ENCODE measurements at regions not wholly inside any gene's neighbourhood (a gene's known extent, or its start where the extent isn't known, plus 50 kb on each side); places are given as distances from the start of the nearest gene placed in this dataset.

DNA sequence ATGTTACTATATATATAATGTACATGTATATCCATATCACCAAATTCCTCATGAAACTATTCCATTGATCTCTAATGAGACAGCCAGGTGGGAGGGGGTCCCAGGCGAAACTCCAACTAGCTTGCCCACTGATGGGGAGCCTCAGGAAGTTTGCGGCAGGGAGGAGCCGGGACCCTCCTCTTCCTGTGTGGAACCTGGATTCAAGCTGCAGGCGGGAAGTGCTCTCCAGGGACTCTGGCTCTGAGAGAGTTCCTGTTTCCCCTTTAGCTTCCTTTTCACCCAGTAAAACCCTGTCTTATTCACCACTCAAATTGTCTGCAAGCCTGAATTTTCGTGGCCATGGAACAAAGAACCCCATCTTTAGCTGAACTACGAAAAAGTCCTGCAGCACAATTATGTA, 152.2 kb downstream of the OPN5 start:
- H3K9me3 Mint-ChIP-seq: peaks cover 0 to 12% (median 2%) of the 10 kb centered on the region in 7 donors
- H3K9me3 ChIP-seq (ENCODE audit: control insufficient read depth in 2 of 2, low read length in 2 of 2): no peaks in the 10 kb centered on the region
- ATAC-seq (ENCODE audit: low read depth in 2 of 2) (no peak), DNase-seq (no peak)
- H3K4me1 ChIP-seq (ENCODE audit: control insufficient read depth, insufficient read depth, low read length, poor library complexity, severe bottlenecking): no peaks in the 10 kb centered on the region
- H3K4me3 Mint-ChIP-seq: no peak overlapping the region
- H3K27ac Mint-ChIP-seq: no peak overlapping the region
- no peak overlapping the region for H3K27ac ChIP-seq (ENCODE audit: insufficient read depth, low read length, poor library complexity, severe bottlenecking)
- no peaks in the 10 kb centered on the region for H3K4me1 Mint-ChIP-seq
- H3K27me3 ChIP-seq (ENCODE audit: control insufficient read depth, insufficient read depth, low read length): no peaks in the 10 kb centered on the region
- H3K36me3 ChIP-seq (ENCODE audit: control insufficient read depth, insufficient read depth, low read length): no peaks in the 10 kb centered on the region
- no peak overlapping the region for H3K4me3 ChIP-seq (ENCODE audit: low read depth, low read length)
- H3K27me3 Mint-ChIP-seq: no peaks in the 10 kb centered on the region
- H3K36me3 Mint-ChIP-seq: no peaks in the 10 kb centered on the region

DNA sequence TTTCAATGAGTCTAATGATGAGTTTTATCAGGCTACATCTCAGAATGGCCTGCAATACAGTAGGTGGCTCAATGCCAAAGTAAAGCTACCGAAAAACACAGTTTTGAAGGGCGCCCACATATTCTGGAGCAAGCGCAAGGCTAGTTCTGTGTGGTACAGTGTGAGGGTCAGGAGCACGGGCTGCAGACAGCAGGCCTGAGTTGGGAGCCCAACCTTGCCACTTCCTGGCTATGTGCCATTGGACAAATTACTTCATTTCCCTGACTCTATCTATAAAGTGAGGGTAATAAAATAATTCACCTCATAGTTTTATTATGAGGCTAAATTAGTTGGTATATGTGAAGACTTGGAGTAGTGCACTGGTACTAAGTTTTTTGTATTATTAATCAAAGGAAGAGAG, 150.7 kb downstream of the OPN5 start:
- Mint-ChIP-seq H3K27ac (no peak overlapping the region), H3K4me1 (no peaks in the 10 kb centered on the region), H3K36me3 (no peaks in the 10 kb centered on the region), H3K4me3 (no peak overlapping the region), H3K27me3 (no peaks in the 10 kb centered on the region), H3K9me3 (peaks cover 0 to 6% (median 1%) of the 10 kb centered on the region in 7 donors)
- ATAC-seq (ENCODE audit: low read depth in 2 of 2) (no peak), DNase-seq (no peak)
- Histone ChIP-seq H3K4me1 (ENCODE audit: control insufficient read depth, insufficient read depth, low read length, poor library complexity, severe bottlenecking) (no peaks in the 10 kb centered on the region), H3K27ac (ENCODE audit: insufficient read depth, low read length, poor library complexity, severe bottlenecking) (no peak overlapping the region), H3K9me3 (ENCODE audit: control insufficient read depth in 2 of 2, low read length in 2 of 2) (no peaks in the 10 kb centered on the region), H3K4me3 (ENCODE audit: low read depth, low read length) (no peak overlapping the region), H3K36me3 (ENCODE audit: control insufficient read depth, insufficient read depth, low read length) (no peaks in the 10 kb centered on the region), H3K27me3 (ENCODE audit: control insufficient read depth, insufficient read depth, low read length) (no peaks in the 10 kb centered on the region)

DNA sequence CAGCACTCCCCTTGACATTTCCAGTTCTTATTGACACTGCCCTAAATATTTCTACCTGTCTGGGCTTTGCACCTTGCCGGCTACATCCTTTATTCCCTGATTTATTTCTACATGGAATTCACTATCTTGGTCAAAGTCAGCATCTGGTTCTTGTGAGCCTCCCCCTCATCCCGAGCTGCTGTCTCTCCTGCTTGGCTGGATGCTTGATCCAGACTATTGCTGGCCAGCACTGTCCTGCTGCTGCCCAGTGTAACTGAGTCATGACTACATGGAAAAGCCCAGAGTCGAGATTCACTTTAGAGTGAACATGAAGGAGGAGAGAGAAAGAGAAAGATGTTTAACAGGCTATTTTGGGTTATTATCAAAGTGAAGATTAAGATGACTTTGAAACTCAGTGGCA, 142.2 kb downstream of the OPN5 start:
- no peaks in the 10 kb centered on the region for H3K4me1 Mint-ChIP-seq
- no peak for ATAC-seq (ENCODE audit: low read depth in 2 of 2)
- H3K27me3 ChIP-seq (ENCODE audit: control insufficient read depth, insufficient read depth, low read length): no peaks in the 10 kb centered on the region
- H3K36me3 ChIP-seq (ENCODE audit: control insufficient read depth, insufficient read depth, low read length): no peaks in the 10 kb centered on the region
- no peaks in the 10 kb centered on the region for H3K9me3 ChIP-seq (ENCODE audit: control insufficient read depth in 2 of 2, low read length in 2 of 2)
- no peaks in the 10 kb centered on the region for H3K4me1 ChIP-seq (ENCODE audit: control insufficient read depth, insufficient read depth, low read length, poor library complexity, severe bottlenecking)
- no peak overlapping the region for H3K27ac Mint-ChIP-seq
- H3K9me3 Mint-ChIP-seq: peaks cover 0 to 2% (median 0%) of the 10 kb centered on the region in 7 donors
- no peak overlapping the region for H3K4me3 Mint-ChIP-seq
- H3K36me3 Mint-ChIP-seq: no peaks in the 10 kb centered on the region
- DNase-seq: no peak
- no peaks in the 10 kb centered on the region for H3K27me3 Mint-ChIP-seq
- H3K4me3 ChIP-seq (ENCODE audit: low read depth, low read length): no peak overlapping the region
- no peak overlapping the region for H3K27ac ChIP-seq (ENCODE audit: insufficient read depth, low read length, poor library complexity, severe bottlenecking)

DNA sequence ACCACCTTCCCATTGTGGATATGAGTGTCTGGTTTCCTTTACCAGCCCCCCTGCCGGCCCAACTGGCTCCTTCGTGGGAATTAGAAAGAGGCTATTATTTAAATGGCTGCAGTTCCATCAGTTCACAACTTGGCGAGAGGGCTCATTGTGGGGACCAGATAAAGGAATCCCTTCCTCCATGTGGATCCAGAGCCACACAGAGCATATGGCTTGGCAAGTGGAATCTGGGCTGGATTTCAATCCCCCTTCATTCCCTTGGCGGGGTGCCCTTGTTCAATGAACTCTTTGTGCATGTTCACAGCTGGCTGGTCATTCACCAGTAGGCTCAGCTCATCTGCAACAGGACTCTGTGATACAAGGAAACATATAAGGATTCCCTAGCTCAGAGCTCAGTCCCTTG, 140.6 kb downstream of the OPN5 start:
- Histone ChIP-seq H3K9me3 (ENCODE audit: control insufficient read depth in 2 of 2, low read length in 2 of 2) (no peaks in the 10 kb centered on the region), H3K27me3 (ENCODE audit: control insufficient read depth, insufficient read depth, low read length) (no peaks in the 10 kb centered on the region), H3K4me1 (ENCODE audit: control insufficient read depth, insufficient read depth, low read length, poor library complexity, severe bottlenecking) (no peaks in the 10 kb centered on the region), H3K27ac (ENCODE audit: insufficient read depth, low read length, poor library complexity, severe bottlenecking) (no peak overlapping the region), H3K4me3 (ENCODE audit: low read depth, low read length) (no peak overlapping the region), H3K36me3 (ENCODE audit: control insufficient read depth, insufficient read depth, low read length) (no peaks in the 10 kb centered on the region)
- H3K36me3 Mint-ChIP-seq: no peaks in the 10 kb centered on the region
- no peak for DNase-seq
- no peak overlapping the region for H3K27ac Mint-ChIP-seq
- no peaks in the 10 kb centered on the region for H3K4me1 Mint-ChIP-seq
- no peaks in the 10 kb centered on the region for H3K27me3 Mint-ChIP-seq
- no peak overlapping the region for H3K4me3 Mint-ChIP-seq
- peaks cover 0 to 5% (median 0%) of the 10 kb centered on the region in 7 donors for H3K9me3 Mint-ChIP-seq
- no peak for ATAC-seq (ENCODE audit: low read depth in 2 of 2)

DNA sequence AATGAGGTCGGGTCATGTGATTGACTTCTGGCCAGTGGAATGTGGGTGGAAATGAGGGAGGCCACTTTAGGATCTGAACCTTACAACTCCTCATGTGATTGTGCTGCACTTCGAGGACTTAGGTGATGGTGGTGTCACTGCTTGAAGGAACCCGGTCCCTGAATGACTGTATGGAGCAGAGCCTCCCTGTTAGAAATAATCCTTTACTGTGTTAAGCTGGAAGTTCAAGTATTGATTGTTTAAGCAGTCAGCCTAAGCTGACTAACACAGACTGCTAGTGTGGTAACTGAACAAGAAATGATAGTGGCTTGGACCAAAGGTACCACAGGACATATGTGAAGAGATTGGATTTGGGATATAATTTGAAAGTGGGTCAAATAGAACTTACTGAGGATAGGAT, 138.0 kb downstream of the OPN5 start:
- ATAC-seq (ENCODE audit: low read depth in 2 of 2) (no peak), DNase-seq (no peak)
- no peaks in the 10 kb centered on the region for H3K36me3 Mint-ChIP-seq

DNA sequence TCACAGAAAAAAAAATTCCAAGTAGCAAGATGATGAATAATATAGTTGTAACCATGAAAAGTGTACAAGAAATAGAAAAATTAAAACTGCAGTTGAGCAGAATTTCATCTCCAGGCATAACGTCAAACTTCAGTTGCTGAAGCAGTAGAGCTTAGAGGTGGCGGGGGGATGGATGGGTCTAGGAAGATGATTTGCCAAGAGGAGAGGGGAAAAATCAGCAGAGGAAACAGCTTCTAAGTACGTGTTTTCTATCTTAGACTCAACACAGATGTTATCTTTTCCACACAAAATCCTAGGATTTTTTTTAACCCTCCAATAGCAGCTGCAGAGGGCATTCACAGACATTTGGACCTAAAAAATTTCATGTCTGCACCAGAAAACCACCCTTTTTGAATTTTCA, 136.0 kb downstream of the OPN5 start:
- no peak for DNase-seq
- Histone ChIP-seq H3K27me3 (ENCODE audit: control insufficient read depth, insufficient read depth, low read length) (no peaks in the 10 kb centered on the region), H3K4me1 (ENCODE audit: control insufficient read depth, insufficient read depth, low read length, poor library complexity, severe bottlenecking) (no peaks in the 10 kb centered on the region), H3K36me3 (ENCODE audit: control insufficient read depth, insufficient read depth, low read length) (no peaks in the 10 kb centered on the region), H3K9me3 (ENCODE audit: control insufficient read depth in 2 of 2, low read length in 2 of 2) (no peaks in the 10 kb centered on the region), H3K27ac (ENCODE audit: insufficient read depth, low read length, poor library complexity, severe bottlenecking) (no peak overlapping the region), H3K4me3 (ENCODE audit: low read depth, low read length) (no peak overlapping the region)
- ATAC-seq (ENCODE audit: low read depth in 2 of 2): no peak
- Mint-ChIP-seq H3K27me3 (no peaks in the 10 kb centered on the region), H3K27ac (no peak overlapping the region), H3K9me3 (peaks cover 0 to 7% (median 0%) of the 10 kb centered on the region in 7 donors), H3K4me3 (no peak overlapping the region), H3K4me1 (no peaks in the 10 kb centered on the region), H3K36me3 (no peaks in the 10 kb centered on the region)

More for the DNA sequence above, 138.0 kb downstream of the OPN5 start:
- Histone ChIP-seq H3K4me1 (ENCODE audit: control insufficient read depth, insufficient read depth, low read length, poor library complexity, severe bottlenecking) (no peaks in the 10 kb centered on the region), H3K4me3 (ENCODE audit: low read depth, low read length) (no peak overlapping the region), H3K9me3 (ENCODE audit: control insufficient read depth in 2 of 2, low read length in 2 of 2) (no peaks in the 10 kb centered on the region), H3K27ac (ENCODE audit: insufficient read depth, low read length, poor library complexity, severe bottlenecking) (no peak overlapping the region), H3K36me3 (ENCODE audit: control insufficient read depth, insufficient read depth, low read length) (no peaks in the 10 kb centered on the region), H3K27me3 (ENCODE audit: control insufficient read depth, insufficient read depth, low read length) (no peaks in the 10 kb centered on the region)
- no peak overlapping the region for H3K27ac Mint-ChIP-seq
- no peak overlapping the region for H3K4me3 Mint-ChIP-seq
- peaks cover 0 to 6% (median 0%) of the 10 kb centered on the region in 7 donors for H3K9me3 Mint-ChIP-seq
- no peaks in the 10 kb centered on the region for H3K27me3 Mint-ChIP-seq
- H3K4me1 Mint-ChIP-seq: no peaks in the 10 kb centered on the region

DNA sequence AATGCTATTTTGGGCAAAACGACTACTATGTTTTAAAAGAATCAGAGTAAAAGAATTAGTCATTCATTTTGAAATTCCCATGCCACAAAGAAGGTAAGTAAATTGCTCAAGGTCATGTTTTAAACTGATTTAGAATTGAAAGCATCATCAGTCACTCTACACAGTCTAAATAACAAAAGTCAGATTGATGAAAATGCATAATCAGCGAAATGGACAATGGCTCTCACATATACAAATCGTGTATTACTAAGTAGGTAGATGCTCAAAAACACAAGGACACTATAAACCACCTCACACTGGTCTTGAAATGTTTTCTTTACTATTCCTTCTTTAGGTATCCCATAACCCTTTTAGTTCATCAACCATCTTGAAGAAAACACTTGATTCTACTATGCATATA, 135.4 kb downstream of the OPN5 start:
- Histone ChIP-seq H3K4me1 (ENCODE audit: control insufficient read depth, insufficient read depth, low read length, poor library complexity, severe bottlenecking) (no peaks in the 10 kb centered on the region), H3K36me3 (ENCODE audit: control insufficient read depth, insufficient read depth, low read length) (no peaks in the 10 kb centered on the region)

DNA sequence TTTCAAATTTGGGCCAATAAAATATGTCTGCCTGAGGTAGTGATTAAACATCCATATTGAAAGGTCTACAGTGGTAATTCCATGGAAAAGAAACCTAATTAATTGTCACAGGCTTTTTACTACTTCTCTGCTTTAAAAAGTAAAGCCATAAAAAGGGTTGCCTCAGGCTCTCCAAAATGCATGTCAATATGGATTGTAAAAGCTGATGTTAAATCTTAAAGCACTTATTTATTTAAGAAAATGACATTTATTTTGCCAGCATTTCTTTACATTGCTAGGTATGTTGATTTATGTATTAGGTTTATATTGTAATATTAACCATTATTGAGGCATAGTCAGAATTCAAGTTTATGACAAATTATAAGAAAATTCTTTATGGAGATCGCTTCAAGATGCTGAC, 133.2 kb downstream of the OPN5 start:
- H3K9me3 Mint-ChIP-seq: peaks cover 0 to 7% (median 2%) of the 10 kb centered on the region in 7 donors
- DNase-seq (no peak), ATAC-seq (ENCODE audit: low read depth in 2 of 2) (no peak)
- Histone ChIP-seq H3K36me3 (ENCODE audit: control insufficient read depth, insufficient read depth, low read length) (no peaks in the 10 kb centered on the region), H3K27me3 (ENCODE audit: control insufficient read depth, insufficient read depth, low read length) (no peaks in the 10 kb centered on the region), H3K9me3 (ENCODE audit: control insufficient read depth in 2 of 2, low read length in 2 of 2) (no peaks in the 10 kb centered on the region), H3K4me3 (ENCODE audit: low read depth, low read length) (no peak overlapping the region), H3K4me1 (ENCODE audit: control insufficient read depth, insufficient read depth, low read length, poor library complexity, severe bottlenecking) (no peaks in the 10 kb centered on the region), H3K27ac (ENCODE audit: insufficient read depth, low read length, poor library complexity, severe bottlenecking) (no peak overlapping the region)
- H3K27ac Mint-ChIP-seq: no peak overlapping the region
- H3K27me3 Mint-ChIP-seq: no peaks in the 10 kb centered on the region
- no peaks in the 10 kb centered on the region for H3K4me1 Mint-ChIP-seq
- H3K4me3 Mint-ChIP-seq: no peak overlapping the region
- H3K36me3 Mint-ChIP-seq: no peaks in the 10 kb centered on the region

More for the DNA sequence above, 135.4 kb downstream of the OPN5 start:
- no peaks in the 10 kb centered on the region for H3K27me3 Mint-ChIP-seq
- H3K4me3 ChIP-seq (ENCODE audit: low read depth, low read length): no peak overlapping the region
- ATAC-seq (ENCODE audit: low read depth in 2 of 2) (no peak), DNase-seq (no peak)
- no peaks in the 10 kb centered on the region for H3K4me1 Mint-ChIP-seq
- no peaks in the 10 kb centered on the region for H3K27me3 ChIP-seq (ENCODE audit: control insufficient read depth, insufficient read depth, low read length)
- no peak overlapping the region for H3K27ac Mint-ChIP-seq
- H3K9me3 Mint-ChIP-seq: peaks cover 0 to 7% (median 2%) of the 10 kb centered on the region in 7 donors
- no peak overlapping the region for H3K27ac ChIP-seq (ENCODE audit: insufficient read depth, low read length, poor library complexity, severe bottlenecking)
- no peak overlapping the region for H3K4me3 Mint-ChIP-seq
- H3K9me3 ChIP-seq (ENCODE audit: control insufficient read depth in 2 of 2, low read length in 2 of 2): no peaks in the 10 kb centered on the region
- H3K36me3 Mint-ChIP-seq: no peaks in the 10 kb centered on the region

Data from CD4-positive, CD25-positive, alpha-beta regulatory T cell (primary cell).